ENCODE measurements at regions not wholly inside any gene's neighbourhood (a gene's known extent, or its start where the extent isn't known, plus 50 kb on each side); places are given as distances from the start of the nearest gene placed in this dataset.
"Not testable (repeated sequence)": the region's sequence is repeated elsewhere in the genome, so short reads cannot be mapped to it uniquely, and the experiment has no call there.

DNA sequence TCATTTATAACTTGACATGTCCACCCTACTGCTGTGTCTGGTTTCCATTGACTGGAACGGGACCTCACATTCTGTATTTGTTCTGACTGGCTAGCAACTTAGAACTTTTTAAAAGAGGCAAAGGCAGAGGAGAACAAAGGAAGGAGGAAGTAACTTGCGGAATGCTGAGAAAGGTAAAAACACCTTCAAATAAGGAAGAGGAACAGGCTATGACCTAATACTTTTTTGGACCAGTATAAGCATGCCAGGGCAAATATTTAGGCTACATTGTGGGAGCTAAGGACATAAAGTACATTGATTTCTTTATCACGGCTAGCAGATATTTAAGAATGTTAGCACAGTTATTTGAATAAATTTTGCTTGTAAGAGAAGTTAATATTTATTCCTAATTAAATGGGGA, 240.5 kb downstream of the TLR4 start:
- DNase-seq = not testable (repeated sequence)

DNA sequence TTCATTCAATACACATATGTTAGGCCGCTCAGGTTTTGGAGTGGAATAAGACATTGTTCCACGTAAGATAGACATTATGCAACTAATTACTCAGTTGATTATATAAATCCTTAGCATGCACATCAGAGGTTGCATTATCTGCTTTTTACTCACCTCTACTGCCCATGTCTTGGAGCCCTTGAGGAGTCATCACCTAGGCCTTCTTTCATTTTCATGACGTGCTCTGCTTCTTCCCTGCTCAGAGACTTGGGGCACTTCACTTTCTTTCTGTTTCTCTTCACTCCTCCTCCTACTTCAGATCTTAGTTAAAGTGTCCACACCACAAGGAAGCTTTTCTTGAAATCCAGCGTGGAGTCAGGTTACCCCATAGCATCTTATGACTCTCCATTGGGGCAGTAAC, 241.1 kb downstream of the TLR4 start:
- no peak for DNase-seq

DNA sequence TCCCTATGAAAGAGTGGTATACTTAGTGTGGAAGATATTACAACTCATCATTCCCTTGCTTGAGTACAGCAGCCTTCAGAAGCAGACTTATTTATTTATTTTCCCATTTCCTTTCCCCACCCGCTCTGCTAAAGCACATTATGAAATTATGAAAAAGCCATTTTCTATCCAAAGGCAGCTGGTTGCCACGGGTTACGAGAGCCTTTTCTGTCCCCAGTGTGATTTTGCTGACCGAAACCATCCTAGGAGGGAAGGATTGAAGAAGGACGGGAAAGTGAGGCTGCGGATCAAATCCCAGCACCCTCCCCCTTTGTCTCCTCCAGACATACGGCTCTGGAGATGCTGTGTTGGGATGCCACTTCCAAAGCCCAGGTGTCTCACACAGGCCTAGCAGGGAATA, 246.9 kb downstream of the TLR4 start:
- DNase-seq = no peak

DNA sequence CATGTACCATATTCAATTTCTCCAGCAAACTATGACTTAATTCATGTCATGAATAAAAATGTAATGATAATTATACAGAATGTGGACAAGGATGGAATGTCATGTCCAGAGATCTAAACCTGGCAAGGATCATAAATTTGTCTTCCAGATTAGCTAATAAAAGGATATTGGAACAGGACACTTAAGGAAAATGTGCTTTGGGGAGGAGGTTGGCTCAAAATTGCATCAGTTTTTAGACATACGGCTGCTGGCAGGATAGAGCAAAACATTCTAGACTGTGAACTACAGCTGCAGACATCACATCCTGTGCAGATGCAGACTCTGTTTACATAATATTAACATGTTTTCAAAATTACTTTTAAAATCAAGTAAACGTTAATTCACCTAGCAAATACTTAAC, 248.4 kb downstream of the TLR4 start:
- DNase-seq = no peak

DNA sequence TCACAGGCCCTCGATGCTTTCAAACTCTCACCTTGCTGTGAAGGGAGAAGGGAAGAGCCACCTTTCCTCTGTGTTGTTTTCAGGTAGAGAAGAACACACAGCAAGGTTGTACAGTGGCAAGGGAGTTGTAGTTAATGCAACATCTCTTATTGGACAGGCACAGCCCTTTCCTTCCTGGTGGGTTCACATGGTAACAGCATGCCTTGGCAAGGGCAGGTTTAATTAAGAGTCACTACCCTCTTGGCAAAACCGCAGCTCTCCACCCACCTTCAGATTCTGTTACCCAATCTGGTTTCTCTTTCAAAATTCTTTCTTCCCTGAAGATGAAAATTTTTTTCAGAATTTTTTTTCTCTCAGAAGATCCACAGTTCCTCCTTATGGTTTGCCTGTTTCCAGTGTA, 253.1 kb downstream of the TLR4 start:
- no peak for DNase-seq

DNA sequence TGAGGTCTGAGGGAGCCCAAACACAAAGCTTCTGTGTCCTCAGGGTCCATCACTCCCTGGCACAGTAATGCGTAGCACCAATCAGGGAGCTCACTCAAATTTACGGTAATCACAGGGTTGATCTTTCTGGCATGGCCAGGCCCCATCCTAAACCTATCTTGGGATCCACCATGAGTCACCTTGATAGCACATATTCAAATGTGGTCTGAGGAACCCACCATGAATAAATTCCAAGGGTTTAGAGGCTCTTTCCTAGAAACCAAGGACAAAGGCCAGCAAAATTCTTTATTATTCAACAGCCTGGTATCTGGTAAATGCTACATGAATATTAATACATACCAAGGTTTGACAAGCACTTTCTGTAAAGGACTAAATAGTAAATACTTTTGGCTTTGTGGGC, 254.5 kb downstream of the TLR4 start:
- no peak for DNase-seq

DNA sequence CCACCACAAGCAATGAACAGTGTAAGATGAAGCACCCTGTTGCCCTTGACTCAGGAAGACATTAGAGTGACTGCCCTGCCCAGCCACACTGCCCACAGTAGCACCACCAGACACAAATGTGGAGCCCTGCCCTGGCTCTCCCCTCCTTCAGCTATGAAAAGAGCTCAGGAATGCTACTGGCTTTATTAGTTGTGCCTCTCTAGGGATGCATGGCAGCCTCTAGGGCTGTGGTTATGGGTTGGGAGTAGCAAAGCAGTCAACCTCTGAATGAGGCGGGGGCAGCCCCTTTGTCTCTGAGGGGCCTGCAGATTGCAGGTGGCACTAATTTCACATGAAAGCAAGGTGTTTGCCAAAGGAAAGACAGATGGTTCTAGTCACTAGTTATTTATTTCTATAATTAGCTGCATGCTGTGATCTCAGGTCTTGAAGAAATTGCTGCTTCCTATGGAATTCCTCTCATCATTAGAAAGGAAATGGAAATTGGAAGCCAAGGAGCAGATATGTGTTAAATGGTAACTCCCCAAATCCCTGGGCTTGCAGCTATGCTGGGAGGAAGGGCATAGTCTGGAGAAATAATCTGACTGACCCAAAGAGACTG, 259.4 kb downstream of the TLR4 start:
- peak in 1 of 14 donors; percentile 5 for DNase-seq

DNA sequence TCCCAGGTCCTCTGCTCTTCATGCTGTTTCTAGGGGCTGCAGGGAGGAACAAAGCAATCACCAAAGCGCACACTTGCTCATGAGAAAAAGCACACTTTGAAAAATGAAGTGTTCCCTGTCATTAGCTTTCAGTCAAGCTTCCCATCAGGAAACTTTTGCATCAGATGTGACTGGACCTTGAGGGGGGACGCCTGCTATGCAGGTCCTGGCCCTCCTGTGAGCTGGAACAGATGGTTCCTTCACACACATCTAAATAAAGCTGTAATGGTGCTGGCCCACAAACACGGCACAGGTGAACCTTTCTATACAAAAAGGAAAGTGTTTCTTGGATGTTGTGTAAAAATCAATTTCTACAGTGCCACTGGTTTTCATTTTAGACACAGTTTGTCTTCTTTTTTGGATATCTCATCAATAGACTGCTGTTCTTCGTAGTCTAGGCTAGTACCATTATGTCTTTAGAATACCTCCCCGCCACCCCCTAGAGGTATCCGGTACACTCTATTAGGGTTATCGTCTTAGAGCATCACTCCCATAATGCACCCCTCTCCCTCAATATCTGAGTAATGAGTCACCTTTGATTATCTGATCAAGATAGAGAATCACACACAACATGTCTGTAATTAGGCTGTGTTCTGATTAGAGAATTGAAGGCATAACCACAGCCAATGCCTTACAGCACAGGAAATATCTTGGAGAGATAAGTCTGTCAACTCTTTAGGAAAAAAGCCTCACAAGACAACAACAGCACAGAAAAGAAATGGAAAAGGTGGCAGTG, 266.3 kb downstream of the TLR4 start:
- peak in 1 of 14 donors; percentile 46 for DNase-seq

DNA sequence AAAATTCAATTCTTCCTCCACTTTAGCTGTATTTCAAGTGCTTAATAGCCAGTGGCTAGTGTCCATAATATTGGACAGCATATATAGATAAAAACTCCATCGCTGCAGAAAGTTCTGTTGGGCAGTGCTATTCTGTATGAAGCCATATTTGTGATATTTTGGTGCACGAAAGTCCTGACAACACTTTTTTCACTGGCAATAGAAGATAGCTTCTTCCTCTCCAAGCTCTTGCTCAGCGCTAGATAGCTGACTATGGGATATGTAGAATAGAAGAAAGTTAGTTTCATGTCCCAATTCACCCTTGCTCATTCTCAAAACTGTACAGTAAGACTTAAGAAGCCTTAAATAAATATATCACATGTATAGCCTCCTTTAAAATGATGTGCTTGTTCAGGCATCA, 269.9 kb downstream of the TLR4 start:
- no peak for DNase-seq

DNA sequence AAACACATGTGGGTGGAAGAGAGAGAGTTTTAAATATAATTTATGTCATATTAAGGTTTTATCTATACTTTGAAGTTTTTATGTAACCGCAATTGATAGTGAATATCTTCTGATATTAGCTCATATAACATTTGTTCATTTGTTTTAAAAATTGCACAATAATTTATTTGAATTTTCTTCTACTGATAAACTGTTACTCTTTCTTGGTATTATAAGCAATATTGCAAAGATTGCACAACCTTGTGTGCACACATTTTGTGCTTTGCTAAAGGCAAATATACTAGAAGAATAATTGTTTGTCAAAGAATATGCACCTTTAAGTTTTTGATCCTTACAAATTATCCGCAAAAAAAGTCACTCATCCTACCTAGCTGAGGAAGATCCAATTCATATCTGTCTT, 275.7 kb downstream of the TLR4 start:
- DNase-seq = no peak

DNA sequence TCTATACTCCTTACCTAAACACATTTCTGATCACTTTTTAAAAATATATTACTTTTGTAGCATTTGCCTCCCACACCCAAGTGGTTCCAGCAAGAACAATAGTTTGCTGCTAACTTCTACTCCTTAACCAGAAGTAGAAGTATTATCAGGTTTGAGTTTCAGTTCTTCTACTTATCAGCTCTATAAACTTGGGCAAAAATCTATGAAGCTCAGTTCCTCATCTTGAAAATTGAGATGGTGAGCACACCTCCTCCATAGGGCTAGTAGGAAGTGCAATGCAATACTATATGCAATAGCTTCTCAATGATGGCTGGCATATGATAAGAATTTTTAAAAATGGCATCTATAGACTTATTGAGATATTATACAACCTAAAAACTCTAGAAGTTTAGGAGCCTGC, 283.7 kb downstream of the TLR4 start:
- no peak for DNase-seq

DNA sequence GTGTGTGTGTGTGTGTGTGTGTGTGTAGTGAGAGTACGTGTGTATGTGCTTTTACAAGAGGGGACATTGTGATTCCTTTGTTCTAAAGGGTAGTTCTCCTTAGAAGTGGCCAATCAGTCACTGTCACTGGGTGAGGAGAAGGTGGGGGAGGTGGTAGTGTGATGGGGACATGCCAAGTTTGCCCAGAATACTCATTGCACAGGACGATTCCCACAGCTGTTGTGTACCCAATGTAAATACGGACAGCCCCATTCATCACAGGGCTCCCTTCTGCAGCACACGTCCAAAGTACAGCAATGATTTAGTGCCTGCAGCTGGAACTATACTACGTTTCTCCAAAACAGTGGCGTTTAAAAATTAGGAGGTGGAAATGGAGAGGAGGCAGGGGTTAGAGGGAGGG, 287.8 kb downstream of the TLR4 start:
- DNase-seq = no peak

DNA sequence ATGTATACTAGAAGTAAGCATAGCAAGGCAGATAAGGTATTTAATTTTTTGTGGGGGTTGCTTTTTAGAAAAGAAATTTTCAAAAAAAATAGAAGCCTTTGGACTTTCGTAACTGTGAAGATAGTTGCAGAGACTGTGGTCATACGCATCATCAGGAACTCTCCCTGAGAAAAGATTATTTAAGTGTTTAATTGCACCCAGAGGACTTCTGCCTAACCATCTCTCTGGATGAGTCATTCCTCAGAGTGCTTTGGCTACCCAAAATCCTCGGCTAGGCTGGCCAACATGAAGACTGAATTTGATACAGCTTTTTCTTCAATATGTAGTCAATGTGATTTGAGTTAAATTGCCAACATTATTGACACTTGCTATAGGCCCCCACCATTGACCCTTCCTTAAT, 296.4 kb downstream of the TLR4 start:
- no peak for DNase-seq

DNA sequence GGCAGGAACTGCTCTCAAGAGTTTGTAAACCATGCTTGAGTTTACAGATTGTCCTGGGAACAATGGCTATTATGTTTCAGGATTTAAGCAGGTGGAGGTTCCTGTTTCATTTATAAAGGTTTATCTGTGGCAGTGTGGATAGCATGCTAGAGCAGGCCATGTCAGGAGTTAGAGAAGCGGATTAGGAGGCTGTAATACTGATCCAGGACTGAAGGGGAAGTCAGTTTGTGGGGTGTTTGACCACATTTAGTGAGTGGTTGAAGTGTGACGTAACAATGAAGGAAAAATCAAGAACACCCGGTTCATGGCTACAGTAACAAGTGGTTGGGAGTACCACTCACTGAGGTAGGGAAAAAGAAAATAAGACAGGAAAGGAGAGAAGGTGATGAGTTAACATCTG, 299.0 kb downstream of the TLR4 start:
- DNase-seq = no peak

DNA sequence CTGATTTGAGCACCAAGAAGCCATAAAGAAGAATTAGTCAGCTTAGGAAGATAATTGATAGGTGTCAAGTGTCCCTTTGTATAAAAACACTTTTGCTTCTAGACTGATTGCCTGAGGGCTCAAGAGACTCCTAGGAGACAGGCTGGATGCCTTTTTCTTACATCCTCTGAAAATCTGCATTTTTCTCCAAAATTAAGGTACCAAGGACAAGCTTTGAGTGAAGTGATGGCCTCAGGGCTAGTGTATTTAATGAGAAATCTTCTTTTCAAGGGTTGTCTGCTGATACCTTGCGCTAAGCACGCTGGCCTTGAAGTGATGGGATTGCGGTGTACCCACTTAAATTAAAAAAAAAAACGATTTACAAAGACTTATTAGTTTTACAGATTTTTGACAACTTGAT, 304.0 kb downstream of the TLR4 start:
- DNase-seq = no peak

DNA sequence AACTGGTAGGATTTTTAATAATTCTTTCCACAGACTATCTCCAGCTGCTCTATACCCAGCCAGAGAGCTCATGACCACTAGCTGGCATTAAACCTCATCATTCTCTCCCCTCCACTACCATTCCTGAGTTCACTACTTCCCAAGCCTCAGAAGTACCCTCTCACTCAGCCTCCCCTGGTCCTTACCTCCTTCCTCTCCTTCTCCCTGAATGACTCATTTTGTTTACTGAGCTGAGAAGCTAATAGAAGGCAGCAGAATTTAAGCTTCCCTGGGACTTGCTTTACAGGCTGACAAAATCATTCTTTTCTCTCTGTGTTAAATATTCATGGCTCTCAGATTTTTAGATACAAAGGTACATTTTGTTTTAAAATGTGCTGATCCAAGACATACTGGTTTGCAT, 305.4 kb downstream of the TLR4 start:
- DNase-seq = no peak

DNA sequence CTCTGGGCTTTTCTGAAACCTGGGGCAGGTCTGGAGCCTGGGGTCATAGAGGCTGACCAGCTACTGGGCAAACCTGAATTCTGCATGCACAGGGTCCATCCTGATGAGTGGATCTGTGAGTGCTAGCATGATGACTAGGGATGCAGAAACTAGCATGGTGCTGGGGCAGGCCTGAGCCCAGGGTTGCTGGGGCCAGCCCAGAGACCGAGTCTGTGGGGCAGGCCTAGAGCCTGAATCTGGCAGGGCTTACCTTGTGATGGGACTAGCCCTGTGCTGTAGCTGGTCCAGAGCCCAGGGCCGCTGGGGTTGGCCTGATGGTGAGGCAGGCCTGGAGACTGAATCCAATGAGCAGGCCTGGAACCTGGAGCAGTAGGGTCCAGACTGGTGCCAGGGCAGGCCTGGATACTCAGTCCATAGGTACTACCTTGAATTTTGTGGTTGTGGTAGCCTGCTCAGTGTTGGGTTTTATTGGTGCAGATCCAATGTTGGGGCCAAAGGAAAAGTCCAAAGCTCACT, 313.5 kb downstream of the TLR4 start:
- DNase-seq = no peak

DNA sequence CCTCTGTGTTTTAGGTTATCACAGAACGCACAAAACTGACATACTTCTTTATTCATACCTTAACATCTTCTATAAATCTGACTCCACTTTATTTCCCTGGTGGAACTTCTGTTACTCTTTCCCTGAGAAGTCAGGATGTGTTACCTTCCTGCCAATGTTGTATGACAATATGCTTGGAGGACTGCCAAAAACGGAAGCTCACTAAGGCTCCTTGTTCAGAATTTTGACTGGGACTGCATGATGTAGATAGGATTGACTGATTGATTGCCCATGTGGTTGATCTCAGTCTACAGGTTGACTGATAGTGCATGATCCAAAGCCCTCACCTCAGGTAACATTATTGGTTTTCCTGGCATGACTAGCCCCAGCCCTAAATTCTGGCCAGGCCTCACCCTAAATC, 319.4 kb downstream of the TLR4 start:
- no peak for DNase-seq

DNA sequence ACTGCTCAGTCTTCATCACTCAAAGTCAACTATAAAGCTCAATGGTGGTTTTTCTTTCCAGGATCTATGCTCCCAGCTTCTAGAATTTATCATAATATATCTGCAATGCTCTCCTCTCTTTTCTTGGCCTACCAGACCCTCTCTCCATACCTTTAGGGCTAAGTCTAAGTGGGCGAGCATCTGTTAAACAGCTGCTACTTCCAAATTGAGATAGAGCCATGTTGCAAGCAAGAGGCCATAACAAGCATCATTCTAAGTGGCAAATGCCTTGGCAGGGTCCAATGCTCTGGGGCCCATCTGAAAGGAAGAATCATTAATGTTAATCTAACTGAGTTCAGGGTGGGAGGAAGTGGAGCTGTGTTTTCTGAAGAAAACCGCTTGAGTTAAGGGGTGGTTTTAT, 324.0 kb downstream of the TLR4 start:
- DNase-seq = no peak

DNA sequence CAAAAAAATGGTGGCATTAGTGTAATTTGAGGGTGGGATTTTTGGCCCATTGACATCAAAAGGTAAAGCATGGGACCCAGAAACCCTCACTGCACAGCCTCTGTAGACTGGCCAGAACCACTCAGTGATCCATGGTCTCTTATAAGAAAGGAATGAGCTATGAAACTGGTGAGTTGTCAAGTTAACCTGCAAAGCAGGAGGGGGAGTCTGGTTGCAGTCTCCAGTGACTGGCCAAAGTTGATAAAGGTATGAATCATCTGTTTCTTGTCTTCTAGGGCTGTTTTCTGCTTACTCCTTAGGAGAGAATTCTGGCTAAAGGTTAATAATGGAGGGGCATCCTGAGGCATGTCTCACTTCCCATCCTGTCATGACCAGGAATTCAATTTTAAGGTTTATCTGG, 325.2 kb downstream of the TLR4 start:
- no peak for DNase-seq

DNA sequence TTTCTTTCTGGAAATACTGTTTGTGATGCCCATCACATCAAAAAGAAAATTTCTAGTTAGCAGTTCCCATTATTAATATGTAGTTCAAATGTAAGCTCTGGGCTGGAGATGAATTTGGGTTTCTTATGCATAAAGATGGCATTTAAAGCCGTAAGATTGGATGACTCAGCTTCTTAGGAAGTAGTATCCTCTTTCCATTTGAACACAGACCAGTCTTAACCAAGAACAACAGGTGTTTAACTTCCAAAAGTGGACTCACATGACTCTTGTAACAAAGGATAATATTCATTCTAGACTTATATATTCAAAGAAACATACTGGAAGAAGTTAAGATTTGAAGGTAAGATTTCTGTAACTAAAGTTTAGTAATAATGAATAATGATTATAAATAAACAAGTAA, 330.5 kb downstream of the TLR4 start:
- DNase-seq = no peak

DNA sequence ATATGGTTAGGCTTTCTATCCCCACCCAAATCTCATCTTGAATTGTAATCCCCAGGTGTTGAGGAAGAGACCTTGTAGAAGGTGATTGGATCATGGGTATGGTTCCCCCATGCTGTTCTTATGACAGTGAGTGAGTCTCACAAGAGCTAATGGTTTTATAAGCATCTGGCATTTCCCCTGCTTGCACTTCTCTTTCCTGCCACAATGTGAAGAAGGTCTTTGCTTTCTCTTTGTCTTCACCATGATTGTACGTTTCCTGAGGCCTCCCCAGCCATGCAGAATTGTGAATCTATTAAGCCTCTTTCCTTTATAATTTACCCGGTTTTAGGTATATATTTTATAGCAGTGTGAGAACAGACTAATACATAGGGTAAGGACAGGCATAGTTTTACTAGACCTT, 334.5 kb downstream of the TLR4 start:
- no peak for DNase-seq

DNA sequence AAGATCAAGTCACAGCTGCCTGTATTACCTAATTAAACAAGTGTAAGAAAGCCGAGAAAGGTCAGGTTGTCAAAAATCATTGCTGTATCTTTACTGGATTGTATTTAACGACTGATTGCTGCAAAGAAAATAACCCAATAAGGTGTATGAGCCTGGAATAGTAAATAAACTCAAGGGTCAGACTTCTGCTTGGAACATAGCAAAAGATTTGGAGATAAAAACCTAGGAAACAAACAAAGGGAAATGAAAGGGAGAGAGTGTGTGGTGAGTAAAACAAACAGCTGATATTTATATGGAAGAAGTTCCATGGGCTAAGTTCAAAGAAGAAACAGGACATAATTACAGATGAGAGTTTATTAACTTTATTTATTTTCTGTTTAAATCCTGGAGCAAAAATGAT, 354.0 kb downstream of the TLR4 start:
- DNase-seq = no peak

DNA sequence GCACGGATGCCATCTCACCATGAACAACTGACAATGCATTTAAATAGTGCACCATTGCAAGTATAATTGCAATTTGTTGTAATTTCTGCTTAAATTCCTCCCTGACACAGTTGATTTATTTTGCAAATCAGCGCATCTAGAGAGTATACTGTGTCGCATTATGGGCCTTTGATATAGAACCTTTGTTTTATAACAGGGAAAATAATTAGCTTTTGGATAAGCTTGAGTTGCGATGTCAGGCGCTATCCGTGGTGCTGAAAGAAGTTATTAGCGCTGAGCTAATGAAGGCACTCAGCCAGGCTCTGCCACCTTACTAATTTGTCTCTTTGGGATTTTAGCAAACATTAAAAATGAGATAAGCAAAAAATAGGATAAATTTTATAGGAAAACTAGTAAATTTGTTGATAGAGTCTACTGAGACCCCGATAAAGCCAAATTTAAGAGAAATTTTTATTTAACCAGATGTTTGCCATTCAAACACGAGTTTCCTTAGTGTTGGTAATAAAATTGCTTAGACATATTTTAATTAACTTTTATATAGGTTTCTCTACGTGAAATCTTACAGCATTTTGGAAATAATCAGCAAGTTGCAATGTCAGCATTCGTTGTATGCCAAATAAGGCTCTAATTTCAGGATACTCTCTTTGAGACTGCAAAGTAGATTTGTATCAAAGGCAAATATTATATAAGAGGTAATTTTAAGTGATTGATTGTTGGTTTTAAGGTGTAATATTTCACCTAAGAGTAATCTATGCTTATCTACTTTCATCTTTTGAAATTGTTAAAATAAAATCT, 355.5 kb downstream of the TLR4 start:
- DNase-seq = peak in 1 of 14 donors; percentile 0
